Muscle layer of duodenum (tissue), 2 donors: ENCODE measurements at regions not wholly inside any gene's neighbourhood (a gene's known extent, or its start where the extent isn't known, plus 50 kb on each side); places are given as distances from the start of the nearest gene placed in this dataset.

ENCODE experiments used
- H3K27ac ChIP-seq: one replicate; pipeline ENCODE4 v1.7.0; 2013; ENCODE audit warnings: mild to moderate bottlenecking, low read length
- H3K27me3 ChIP-seq: one replicate; pipeline ENCODE4 v1.7.0; 2013; ENCODE audit warnings: low read depth, mild to moderate bottlenecking, control low read depth, low read length
- H3K36me3 ChIP-seq, 2 donors: one replicate each; pipeline ENCODE4 v1.7.0; 2013; ENCODE audit warnings: low read length in 2 of 2, control low read depth in 1 of 2, mild to moderate bottlenecking in 1 of 2; ENCODE audit not compliant: insufficient read depth in 2 of 2, control insufficient read depth in 1 of 2
- H3K4me1 ChIP-seq, 2 donors: one replicate each; pipeline ENCODE4 v1.7.0; 2013; ENCODE audit warnings: low read length in 2 of 2, mild to moderate bottlenecking in 2 of 2, control low read depth in 1 of 2, moderate library complexity in 1 of 2; ENCODE audit not compliant: insufficient read depth in 2 of 2, control insufficient read depth in 1 of 2
- H3K4me3 ChIP-seq, 2 donors: one replicate each; pipeline ENCODE4 v1.7.0; 2013; ENCODE audit warnings: low read length in 2 of 2, low read depth in 1 of 2, mild to moderate bottlenecking in 1 of 2
- H3K9me3 ChIP-seq, 2 donors: one replicate each; pipeline ENCODE4 v1.7.0; 2013; ENCODE audit warnings: low read length in 2 of 2, control low read depth in 1 of 2, mild to moderate bottlenecking in 1 of 2; ENCODE audit not compliant: control insufficient read depth in 1 of 2
- donor health status: healthy.

DNA sequence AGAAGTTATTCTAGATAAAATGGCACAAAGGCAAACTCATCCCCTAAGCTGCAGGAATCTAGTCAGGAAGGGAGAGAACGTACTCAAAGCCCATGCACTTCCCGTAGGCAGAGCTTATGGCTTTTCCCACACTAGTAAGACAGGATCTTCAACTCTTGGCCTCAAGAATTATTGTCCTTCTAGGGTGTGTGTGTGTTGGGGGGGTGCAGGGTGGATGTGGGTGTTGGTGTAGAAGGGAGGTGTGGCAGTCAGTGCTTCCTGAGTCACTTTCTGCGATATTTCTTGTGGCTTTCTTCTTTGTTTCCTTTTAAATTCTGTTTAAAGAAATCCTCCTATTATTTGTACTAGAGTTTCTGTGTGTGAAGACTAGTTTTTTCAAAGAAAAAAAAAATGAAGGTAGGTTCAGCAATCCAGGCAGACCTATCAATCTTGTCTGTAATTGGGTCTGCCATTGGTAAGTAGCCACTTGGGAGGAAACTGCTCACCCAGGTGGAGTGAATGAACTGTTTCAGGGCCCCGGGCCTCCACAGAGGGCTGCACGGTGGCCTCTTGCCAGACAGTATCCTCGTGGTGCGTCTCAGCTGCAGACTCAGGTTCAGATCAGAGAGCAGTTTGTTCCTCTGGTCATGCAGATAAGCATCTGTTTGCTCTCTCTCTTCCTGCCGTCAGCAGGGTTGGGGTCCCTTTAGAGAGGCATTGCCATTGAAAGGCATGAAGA is 131.9 kb downstream of the NPR3 start:
- Histone ChIP-seq H3K9me3 (no peaks in the 10 kb centered on the region), H3K27me3 (no peaks in the 10 kb centered on the region), H3K4me1 (no peaks in the 10 kb centered on the region), H3K27ac (no peak overlapping the region), H3K36me3 (no peaks in the 10 kb centered on the region), H3K4me3 (no peak overlapping the region)

DNA sequence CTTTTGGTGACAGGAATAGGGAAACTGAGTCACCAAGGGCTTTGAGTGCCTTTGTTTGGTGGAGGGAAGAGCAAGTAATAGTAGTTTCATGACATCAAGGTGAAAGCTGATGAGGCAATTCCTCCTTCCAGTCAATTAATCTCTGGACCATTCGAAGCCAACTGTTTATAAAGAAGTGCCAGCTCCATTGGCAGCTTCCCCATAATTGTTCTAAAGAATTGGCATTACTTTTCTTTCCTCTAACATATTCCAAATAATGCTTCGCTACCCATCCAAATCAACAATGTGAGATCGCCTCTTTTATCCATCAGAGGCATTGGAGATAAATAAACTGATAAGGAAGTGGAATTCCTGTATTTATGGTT is 132.4 kb downstream of the NPR3 start:
- no peak overlapping the region for H3K4me3 ChIP-seq
- no peak overlapping the region for H3K27ac ChIP-seq
- no peaks in the 10 kb centered on the region for H3K9me3 ChIP-seq
- no peaks in the 10 kb centered on the region for H3K27me3 ChIP-seq
- no peaks in the 10 kb centered on the region for H3K4me1 ChIP-seq
- no peaks in the 10 kb centered on the region for H3K36me3 ChIP-seq

DNA sequence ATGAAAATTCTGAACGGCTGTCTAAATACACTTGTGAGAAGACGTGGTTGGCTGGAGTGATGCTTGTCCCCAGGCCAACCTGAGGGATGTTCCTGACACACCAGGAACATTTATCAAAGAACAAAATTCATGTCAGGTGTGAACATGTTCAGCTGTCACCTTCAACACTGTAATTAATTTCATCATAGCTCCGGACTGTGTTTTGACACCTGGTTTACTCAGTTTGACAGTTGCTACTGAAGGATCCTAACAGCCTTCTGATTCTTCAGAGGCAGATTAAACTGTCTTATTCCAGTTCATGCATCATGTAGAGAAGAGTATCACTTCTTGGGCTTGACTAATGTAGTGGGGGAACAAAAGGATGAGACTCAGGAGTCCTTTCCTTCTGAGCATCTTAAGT is 134.1 kb downstream of the NPR3 start:
- no peaks in the 10 kb centered on the region for H3K4me1 ChIP-seq
- no peaks in the 10 kb centered on the region for H3K9me3 ChIP-seq
- H3K36me3 ChIP-seq: no peaks in the 10 kb centered on the region
- no peak overlapping the region for H3K4me3 ChIP-seq
- no peaks in the 10 kb centered on the region for H3K27me3 ChIP-seq
- no peak overlapping the region for H3K27ac ChIP-seq

DNA sequence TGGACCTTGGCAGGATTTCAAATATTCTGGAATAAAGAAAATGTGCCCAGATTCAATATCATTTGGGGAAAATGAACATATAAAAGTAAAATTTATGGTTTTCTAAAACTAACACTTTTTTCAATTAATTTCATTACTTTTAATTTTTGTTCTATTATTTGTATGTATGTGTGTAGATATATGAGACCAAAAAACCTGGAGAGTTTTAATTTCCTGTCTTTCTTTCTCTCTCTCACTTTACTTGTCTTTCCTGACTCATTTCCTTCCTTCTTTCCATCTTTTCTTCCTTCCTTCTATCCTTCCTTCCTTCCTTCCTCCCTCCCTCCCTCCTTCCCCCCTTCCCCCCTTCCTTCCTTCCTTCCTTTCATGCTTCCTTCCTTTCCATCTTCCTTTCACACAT is 137.0 kb downstream of the NPR3 start:
- Histone ChIP-seq H3K9me3 (no peaks in the 10 kb centered on the region), H3K36me3 (no peaks in the 10 kb centered on the region), H3K4me1 (no peaks in the 10 kb centered on the region), H3K4me3 (no peak overlapping the region), H3K27ac (no peak overlapping the region), H3K27me3 (no peaks in the 10 kb centered on the region)

DNA sequence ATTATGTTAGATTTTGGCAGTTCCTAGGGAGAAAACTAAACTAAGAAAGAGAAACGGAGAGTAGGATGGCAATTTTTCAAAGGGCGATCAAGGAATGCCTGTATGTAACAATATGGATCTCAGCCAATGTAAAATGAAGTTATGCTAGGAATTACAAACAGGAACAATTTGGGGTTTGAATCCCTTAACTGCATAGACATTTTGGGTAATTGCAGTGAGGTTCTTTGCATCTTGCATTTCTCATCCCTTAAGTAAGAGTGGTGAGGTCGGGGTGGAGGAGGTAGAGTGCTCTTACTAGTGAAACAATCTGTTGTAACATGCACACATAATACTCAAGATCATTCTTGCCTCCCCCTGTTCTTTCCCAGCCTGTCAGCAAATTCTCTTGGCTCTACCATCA is 137.6 kb downstream of the NPR3 start:
- H3K9me3 ChIP-seq: no peaks in the 10 kb centered on the region
- no peaks in the 10 kb centered on the region for H3K4me1 ChIP-seq
- no peak overlapping the region for H3K27ac ChIP-seq
- H3K27me3 ChIP-seq: no peaks in the 10 kb centered on the region
- no peak overlapping the region for H3K4me3 ChIP-seq
- no peaks in the 10 kb centered on the region for H3K36me3 ChIP-seq

DNA sequence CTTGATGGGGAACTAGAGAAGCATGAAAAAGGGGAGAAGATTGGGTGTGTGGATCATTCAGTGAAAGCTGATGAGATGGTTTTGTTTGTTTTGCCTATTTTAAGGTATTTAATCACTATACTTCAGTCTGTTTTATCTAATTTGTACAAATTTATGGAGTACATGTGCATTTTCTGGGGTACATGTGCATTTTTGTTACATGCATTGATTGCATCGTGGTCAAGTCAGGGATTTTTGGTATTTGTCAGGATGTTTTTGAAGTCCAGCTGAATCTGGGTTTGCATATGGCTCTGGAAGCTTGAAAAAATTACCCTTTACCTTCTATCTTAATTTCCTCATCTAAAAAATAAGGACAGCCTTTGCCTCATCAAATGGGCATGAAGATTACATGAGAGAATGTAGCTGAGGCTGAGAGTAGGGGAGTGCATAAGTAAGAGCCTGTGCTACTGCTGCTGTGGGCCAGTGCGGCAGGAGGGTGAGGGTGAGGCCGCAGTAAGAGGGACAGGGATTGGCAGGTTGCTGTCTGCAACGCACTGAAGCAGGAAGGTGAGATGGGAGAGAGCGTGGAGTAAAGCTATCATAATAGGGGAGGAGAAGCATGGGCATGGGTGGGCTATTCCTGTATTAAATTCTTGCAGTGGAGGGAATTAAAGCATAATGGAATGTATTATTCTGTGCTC is 139.8 kb downstream of the NPR3 start:
- no peak overlapping the region for H3K4me3 ChIP-seq
- no peaks in the 10 kb centered on the region for H3K27me3 ChIP-seq
- no peaks in the 10 kb centered on the region for H3K36me3 ChIP-seq
- no peak overlapping the region for H3K27ac ChIP-seq
- no peaks in the 10 kb centered on the region for H3K9me3 ChIP-seq
- no peaks in the 10 kb centered on the region for H3K4me1 ChIP-seq

DNA sequence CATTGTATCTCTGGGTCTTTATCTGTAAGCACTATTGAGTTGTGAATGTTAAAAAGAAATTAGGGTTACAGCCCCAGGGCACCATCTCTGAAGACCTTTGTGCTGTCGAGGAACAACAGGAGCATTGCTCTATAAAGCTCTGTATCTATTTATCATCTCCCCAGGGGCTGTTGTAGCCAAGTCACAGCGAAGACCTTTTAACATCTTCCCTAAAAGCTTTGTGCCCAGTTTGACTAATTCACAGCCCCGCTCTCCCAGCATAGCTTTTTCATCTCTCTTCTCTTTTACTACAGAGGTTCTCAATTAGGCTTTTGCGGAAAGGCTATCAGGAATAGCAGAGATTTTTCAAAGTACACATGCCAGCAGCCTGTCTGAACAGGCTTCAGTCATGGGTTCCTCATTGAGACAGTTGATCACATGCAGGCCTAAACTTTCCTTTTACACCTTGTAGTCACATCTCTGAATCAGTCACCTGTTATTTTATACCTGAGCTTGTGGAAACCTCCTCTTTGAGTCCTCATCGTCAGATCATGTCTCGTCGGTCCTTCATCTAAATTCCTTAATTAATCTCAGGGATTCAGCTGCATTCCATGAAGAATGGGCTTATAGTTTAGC is 140.5 kb downstream of the NPR3 start:
- Histone ChIP-seq H3K27me3 (no peaks in the 10 kb centered on the region), H3K4me3 (no peak overlapping the region), H3K27ac (no peak overlapping the region), H3K4me1 (no peaks in the 10 kb centered on the region), H3K9me3 (no peaks in the 10 kb centered on the region), H3K36me3 (no peaks in the 10 kb centered on the region)

DNA sequence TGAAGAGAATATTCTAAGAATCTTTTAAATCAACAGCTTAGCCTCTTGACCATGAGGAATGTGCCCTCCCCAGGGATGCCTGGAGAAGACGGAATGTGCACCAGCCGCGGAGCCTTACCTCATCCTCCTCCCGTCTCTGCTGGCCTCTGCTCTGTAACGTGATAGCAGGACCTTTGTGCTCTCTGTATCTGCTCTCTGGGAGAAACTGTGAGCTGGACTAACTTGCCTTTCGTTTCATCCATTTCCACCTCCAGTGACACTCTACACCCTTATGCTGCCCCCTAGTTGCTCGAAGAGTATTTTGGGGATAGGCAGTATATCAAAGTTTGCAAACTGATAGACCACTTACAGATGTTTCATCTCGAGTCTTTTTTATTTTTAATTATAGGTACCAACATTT is 141.4 kb downstream of the NPR3 start:
- no peak overlapping the region for H3K27ac ChIP-seq
- H3K4me1 ChIP-seq: no peaks in the 10 kb centered on the region
- H3K9me3 ChIP-seq: no peaks in the 10 kb centered on the region
- H3K36me3 ChIP-seq: no peaks in the 10 kb centered on the region
- H3K4me3 ChIP-seq: no peak overlapping the region
- H3K27me3 ChIP-seq: no peaks in the 10 kb centered on the region

DNA sequence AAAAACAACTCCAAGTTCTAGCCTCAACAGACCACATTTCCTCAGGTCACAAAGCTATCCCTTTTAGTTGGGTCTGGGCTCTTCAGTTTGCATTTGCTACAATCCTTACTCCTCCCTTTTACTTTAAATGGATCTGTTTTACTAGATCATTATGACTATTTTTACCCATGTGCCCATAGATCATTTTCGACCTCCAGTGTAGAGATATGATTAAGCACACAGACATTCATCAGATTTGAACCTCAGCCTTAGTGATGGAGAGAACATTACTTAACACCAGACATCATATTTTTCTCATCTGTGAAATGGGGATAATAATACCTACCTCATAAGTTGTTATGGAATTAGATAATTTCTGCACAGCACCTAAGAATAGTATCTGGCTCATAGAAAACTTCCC is 141.9 kb downstream of the NPR3 start:
- H3K27ac ChIP-seq: no peak overlapping the region
- H3K27me3 ChIP-seq: no peaks in the 10 kb centered on the region
- H3K9me3 ChIP-seq: no peaks in the 10 kb centered on the region

DNA sequence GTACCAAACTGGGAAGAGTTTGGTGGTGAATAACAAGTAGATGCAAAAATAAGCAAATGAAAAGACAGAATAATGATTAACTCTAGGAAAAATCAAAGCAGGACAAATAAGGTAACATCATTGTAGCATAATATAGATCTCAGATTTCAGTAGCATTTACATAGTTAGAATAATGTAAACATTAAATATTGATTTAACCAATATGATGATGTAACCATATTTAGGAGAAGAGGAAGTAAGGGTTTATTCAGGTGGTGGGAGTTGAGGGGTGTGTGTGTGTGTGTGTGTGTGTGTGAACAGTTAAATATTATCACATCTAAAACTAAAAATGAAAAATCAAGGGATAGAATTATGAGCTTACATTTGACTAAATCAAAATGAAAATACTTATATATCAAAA is 143.4 kb downstream of the NPR3 start:
- Histone ChIP-seq H3K36me3 (no peaks in the 10 kb centered on the region), H3K27me3 (no peaks in the 10 kb centered on the region), H3K4me3 (no peak overlapping the region), H3K9me3 (peaks cover 0 to 12% of the 10 kb centered on the region in 2 donors), H3K27ac (no peak overlapping the region), H3K4me1 (no peaks in the 10 kb centered on the region)

More for the DNA sequence above, 141.9 kb downstream of the NPR3 start:
- Histone ChIP-seq H3K36me3 (no peaks in the 10 kb centered on the region), H3K4me3 (no peak overlapping the region), H3K4me1 (no peaks in the 10 kb centered on the region)

DNA sequence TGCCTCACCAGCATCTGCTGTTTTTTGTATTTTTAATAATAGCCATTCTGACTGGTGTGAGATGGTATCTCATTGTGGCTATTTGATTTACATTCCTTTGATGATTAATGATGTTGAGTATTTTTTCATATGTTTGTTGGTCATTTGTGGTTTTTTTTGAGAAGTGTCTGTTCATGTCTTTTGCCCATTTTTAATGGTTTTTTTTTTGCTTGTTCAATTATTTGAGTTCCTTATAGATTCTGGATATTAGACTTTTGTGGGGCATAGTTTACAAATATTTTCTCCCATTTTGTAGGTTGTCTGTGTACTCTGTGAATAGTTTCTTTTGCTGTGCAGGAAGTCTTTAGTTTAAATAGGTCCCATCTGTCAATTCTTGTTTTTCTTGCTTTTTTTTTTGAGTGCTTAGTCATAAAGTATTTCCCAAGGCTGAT is 148.1 kb downstream of the NPR3 start:
- Histone ChIP-seq H3K27ac (no peak overlapping the region), H3K36me3 (no peaks in the 10 kb centered on the region), H3K27me3 (no peaks in the 10 kb centered on the region), H3K9me3 (peaks cover 0 to 15% of the 10 kb centered on the region in 2 donors), H3K4me3 (no peak overlapping the region), H3K4me1 (no peaks in the 10 kb centered on the region)
